ENCODE measurements at regions not wholly inside any gene's neighbourhood (a gene's known extent, or its start where the extent isn't known, plus 50 kb on each side); places are given as distances from the start of the nearest gene placed in this dataset.

- no peaks in the 10 kb centered on the region for H4K20me1 ChIP-seq (ENCODE audit: insufficient read depth)
- no peak overlapping the region for H3K9ac ChIP-seq (ENCODE audit: low read length)
- no peak overlapping the region for H3K27ac ChIP-seq (ENCODE audit: low read length)
- no peak overlapping the region for H2AFZ ChIP-seq (ENCODE audit: low read depth, low read length)
- H3K79me2 ChIP-seq (replicated peaks; ENCODE audit: insufficient read depth, low read length): no peaks in the 10 kb centered on the region
- no peaks in the 10 kb centered on the region for H3K27me3 ChIP-seq (ENCODE audit: insufficient read depth, low read depth, low read length)
- no peak for TF ChIP-seq POLR2AphosphoS5 (IDR thresholded peaks at IDR 0.05)
- TF ChIP-seq CTCF (IDR thresholded peaks at IDR 0.05; ENCODE audit: poor library complexity, severe bottlenecking): no peak
- no peak for TF ChIP-seq REST (IDR thresholded peaks at IDR 0.05; ENCODE audit: borderline replicate concordance)
- TF ChIP-seq EP300 (conservative IDR thresholded peaks at IDR 0.05; ENCODE audit: poor library complexity, severe bottlenecking): no peak
- no peaks in the 10 kb centered on the region for H3K36me3 ChIP-seq (ENCODE audit: insufficient read depth, low read length)
- H3K9me3 ChIP-seq (ENCODE audit: low read length): peaks cover 2% of the 10 kb centered on the region
- no peaks in the 10 kb centered on the region for H3F3A ChIP-seq (ENCODE audit: insufficient read depth, low read length, poor library complexity, severe bottlenecking)
- no peak overlapping the region for H3K4me2 ChIP-seq (ENCODE audit: low read length)
- H3K4me3 ChIP-seq (ENCODE audit: low read length): no peak overlapping the region
- H3K9me2 ChIP-seq (ENCODE audit: insufficient read depth, low read length): no peaks in the 10 kb centered on the region
Measured at GRCh38 chr5:98489021-98489420, 284.4 kb upstream of the RGMB start.

GRCh38 chr5:98490348-98490747 lies 283.1 kb upstream of the RGMB start:
- H3K9ac ChIP-seq (ENCODE audit: low read length): no peak overlapping the region
- H3K27me3 ChIP-seq (ENCODE audit: insufficient read depth, low read depth, low read length): no peaks in the 10 kb centered on the region
- H3K4me2 ChIP-seq (ENCODE audit: low read length): no peak overlapping the region
- peaks cover 2% of the 10 kb centered on the region for H3K9me3 ChIP-seq (ENCODE audit: low read length)
- H3K4me3 ChIP-seq (ENCODE audit: low read length): no peak overlapping the region
- no peak for TF ChIP-seq CTCF (IDR thresholded peaks at IDR 0.05; ENCODE audit: poor library complexity, severe bottlenecking)
- no peak for TF ChIP-seq EZH2 (IDR thresholded peaks at IDR 0.05; ENCODE audit: borderline replicate concordance, insufficient read depth, low read length, poor library complexity, severe bottlenecking)
- TF ChIP-seq TAF1 (IDR thresholded peaks at IDR 0.05; ENCODE audit: low read depth): no peak
- TF ChIP-seq MXI1 (conservative IDR thresholded peaks at IDR 0.05; ENCODE audit: poor library complexity, severe bottlenecking): no peak
- no peak for TF ChIP-seq SMC3 (conservative IDR thresholded peaks at IDR 0.05; ENCODE audit: poor library complexity)
- TF ChIP-seq EP300 (conservative IDR thresholded peaks at IDR 0.05; ENCODE audit: poor library complexity, severe bottlenecking): no peak
- no peak for TF ChIP-seq POLR2AphosphoS5 (IDR thresholded peaks at IDR 0.05)
- no peak for TF ChIP-seq RAD21 (conservative IDR thresholded peaks at IDR 0.05)
- TF ChIP-seq REST (IDR thresholded peaks at IDR 0.05; ENCODE audit: borderline replicate concordance): no peak
- no peaks in the 10 kb centered on the region for H3K36me3 ChIP-seq (ENCODE audit: insufficient read depth, low read length)
- no peak overlapping the region for H3K27ac ChIP-seq (ENCODE audit: low read length)
- no peaks in the 10 kb centered on the region for H3K9me2 ChIP-seq (ENCODE audit: insufficient read depth, low read length)
- H2AFZ ChIP-seq (ENCODE audit: low read depth, low read length): no peak overlapping the region
- no peaks in the 10 kb centered on the region for H3K79me2 ChIP-seq (replicated peaks; ENCODE audit: insufficient read depth, low read length)
- no peaks in the 10 kb centered on the region for H3F3A ChIP-seq (ENCODE audit: insufficient read depth, low read length, poor library complexity, severe bottlenecking)
- H4K20me1 ChIP-seq (ENCODE audit: insufficient read depth): no peaks in the 10 kb centered on the region
